ENCODE measurements at regions not wholly inside any gene's neighbourhood (a gene's known extent, or its start where the extent isn't known, plus 50 kb on each side); places are given as distances from the start of the nearest gene placed in this dataset.

- H3K27ac ChIP-seq, result no peak overlapping the region
- 16 to 83% (median 57%) methylated on average over 1 to 5 of the region's 5 CpGs for WGBS, 10 experiments
- H3K4me3 ChIP-seq, result no peak overlapping the region
- peaks cover 0 to 7% of the 10 kb centered on the region in 2 donors for H3K4me1 ChIP-seq (replicated peaks in 1 of 2)
- ATAC-seq (replicated peaks in 6 of 8), result peak in 3 of 8 experiments; percentile 40 to 71 (median 44)
- in situ Hi-C loops (cut with MboI; ENCODE audit: low pct_unique_long_range_greater_than_20kb in 2 of 9, low sequenced_read_pairs in 9 of 9, unreplicated experiment in 9 of 9), result no loop called here
These were observed 516.7 kb downstream of the NPHP4 start for GRCh38 chr1:5475572-5475971.

DNA sequence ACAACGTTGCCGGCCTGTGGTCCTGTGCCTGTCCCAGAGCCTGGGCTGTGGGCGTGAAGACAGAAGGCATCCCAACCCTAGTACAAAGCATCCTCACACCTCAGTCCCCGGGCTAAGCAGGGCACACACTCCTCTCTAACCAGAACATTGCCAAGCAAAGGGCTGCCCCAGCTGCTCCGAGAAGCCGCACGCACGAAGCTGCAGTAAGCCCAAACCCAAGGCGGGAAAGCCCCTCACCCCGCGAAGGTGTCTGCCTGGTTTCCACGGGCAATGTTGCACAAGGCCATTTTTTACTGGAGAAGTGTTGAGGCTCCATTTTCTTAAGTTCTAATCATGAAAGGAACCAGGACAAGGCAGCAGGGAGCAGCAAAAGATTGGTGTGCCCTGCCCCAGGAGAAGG, 519.0 kb downstream of the NPHP4 start:
- WGBS, 10 experiments, result 32 to 100% (median 82%) methylated on average over 2 to 10 of the region's 12 CpGs; no CpG with 5 or more reads in 4 of the 10 experiments
- no peak for ATAC-seq (replicated peaks in 6 of 8)
- in situ Hi-C loops (cut with MboI; ENCODE audit: low pct_unique_long_range_greater_than_20kb in 2 of 9, low sequenced_read_pairs in 9 of 9, unreplicated experiment in 9 of 9), result no loop called here
- no peak overlapping the region for H3K27ac ChIP-seq
- H3K4me1 ChIP-seq (replicated peaks in 1 of 2), result peaks cover 0 to 7% of the 10 kb centered on the region in 2 donors
- no peak overlapping the region for H3K4me3 ChIP-seq

DNA sequence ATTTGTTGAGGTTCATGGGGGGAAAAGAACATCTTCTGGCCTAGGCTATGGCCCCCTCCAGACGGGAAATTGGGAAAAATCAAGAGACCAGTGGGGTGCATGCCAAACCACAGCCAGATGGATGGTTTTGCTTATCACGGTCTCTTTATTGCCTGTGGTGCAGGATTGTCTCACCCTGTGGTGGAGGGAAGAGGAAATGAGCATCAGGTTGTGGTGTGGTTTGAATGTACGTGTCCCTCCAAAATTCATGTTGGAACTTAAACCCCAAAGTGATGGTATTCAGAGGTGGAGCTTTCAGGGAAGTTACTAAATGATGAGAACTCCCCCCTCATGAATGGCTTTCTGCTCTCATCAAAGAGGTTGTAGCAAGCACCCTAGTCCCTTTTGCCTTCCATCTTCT, 525.7 kb downstream of the NPHP4 start:
- WGBS, 10 experiments, result 0 to 82% (median 69%) methylated on average over 1 to 3 of the region's 3 CpGs; no CpG with 5 or more reads in 4 of the 10 experiments

GRCh38 chr1:5465281-5465711, 526.9 kb downstream of the NPHP4 start:
- ATAC-seq (replicated peaks in 6 of 8), result no peak
- in situ Hi-C loops (cut with MboI; ENCODE audit: low pct_unique_long_range_greater_than_20kb in 2 of 9, low sequenced_read_pairs in 9 of 9, unreplicated experiment in 9 of 9), result no loop called here
- WGBS, 10 experiments, result 5 to 86% (median 40%) methylated on average over 1 to 7 of the region's 7 CpGs; no CpG with 5 or more reads in 1 of the 10 experiments
- H3K27ac ChIP-seq, result no peak overlapping the region
- no peaks in the 10 kb centered on the region for H3K4me1 ChIP-seq (replicated peaks in 1 of 2)
- H3K4me3 ChIP-seq, result no peak overlapping the region

More for the DNA sequence above, 525.7 kb downstream of the NPHP4 start:
- no peak for ATAC-seq (replicated peaks in 6 of 8)
- in situ Hi-C loops (cut with MboI; ENCODE audit: low pct_unique_long_range_greater_than_20kb in 2 of 9, low sequenced_read_pairs in 9 of 9, unreplicated experiment in 9 of 9), result no loop called here
- Histone ChIP-seq H3K4me3 (no peak overlapping the region), H3K27ac (no peak overlapping the region), H3K4me1 (replicated peaks in 1 of 2) (no peaks in the 10 kb centered on the region)

DNA sequence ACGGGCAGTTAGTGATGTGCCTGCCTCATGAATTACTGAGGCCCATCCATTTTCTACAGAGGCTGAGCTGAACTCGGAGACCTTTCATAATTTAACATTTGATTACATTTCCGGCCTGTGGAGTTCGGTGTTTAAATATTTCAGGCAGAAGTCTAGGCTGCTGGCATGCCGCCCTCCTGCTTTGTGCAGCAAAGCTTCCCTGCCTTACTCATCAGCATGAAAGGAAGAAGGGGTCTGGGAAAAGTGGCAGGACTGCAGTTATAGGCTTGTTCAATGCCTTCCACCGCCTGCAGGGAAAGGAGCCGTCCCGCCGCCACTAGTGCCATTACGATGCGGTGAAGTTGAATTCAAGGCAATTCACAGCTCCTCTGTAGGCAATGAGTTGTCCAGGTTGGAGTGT, 527.9 kb downstream of the NPHP4 start:
- in situ Hi-C loops (cut with MboI; ENCODE audit: low pct_unique_long_range_greater_than_20kb in 2 of 9, low sequenced_read_pairs in 9 of 9, unreplicated experiment in 9 of 9), result no loop called here
- Histone ChIP-seq H3K27ac (no peak overlapping the region), H3K4me3 (no peak overlapping the region), H3K4me1 (replicated peaks in 1 of 2) (no peaks in the 10 kb centered on the region)
- 8 to 82% (median 66%) methylated on average over 5 to 11 of the region's 11 CpGs; no CpG with 5 or more reads in 3 of the 10 experiments for WGBS, 10 experiments
- ATAC-seq (replicated peaks in 6 of 8), result peak in 2 of 8 experiments; percentile 15 to 41

GRCh38 chr1:5460974-5461373, 531.3 kb downstream of the NPHP4 start:
- H3K27ac ChIP-seq, result no peak overlapping the region
- WGBS, 10 experiments, result 0 to 92% (median 38%) methylated on average over 1 to 5 of the region's 5 CpGs; no CpG with 5 or more reads in 2 of the 10 experiments
- no peak overlapping the region for H3K4me3 ChIP-seq
- ATAC-seq (replicated peaks in 6 of 8), result no peak
- peaks cover 0 to 2% of the 10 kb centered on the region in 2 donors for H3K4me1 ChIP-seq (replicated peaks in 1 of 2)
- in situ Hi-C loops (cut with MboI; ENCODE audit: low pct_unique_long_range_greater_than_20kb in 2 of 9, low sequenced_read_pairs in 9 of 9, unreplicated experiment in 9 of 9), result no loop called here

DNA sequence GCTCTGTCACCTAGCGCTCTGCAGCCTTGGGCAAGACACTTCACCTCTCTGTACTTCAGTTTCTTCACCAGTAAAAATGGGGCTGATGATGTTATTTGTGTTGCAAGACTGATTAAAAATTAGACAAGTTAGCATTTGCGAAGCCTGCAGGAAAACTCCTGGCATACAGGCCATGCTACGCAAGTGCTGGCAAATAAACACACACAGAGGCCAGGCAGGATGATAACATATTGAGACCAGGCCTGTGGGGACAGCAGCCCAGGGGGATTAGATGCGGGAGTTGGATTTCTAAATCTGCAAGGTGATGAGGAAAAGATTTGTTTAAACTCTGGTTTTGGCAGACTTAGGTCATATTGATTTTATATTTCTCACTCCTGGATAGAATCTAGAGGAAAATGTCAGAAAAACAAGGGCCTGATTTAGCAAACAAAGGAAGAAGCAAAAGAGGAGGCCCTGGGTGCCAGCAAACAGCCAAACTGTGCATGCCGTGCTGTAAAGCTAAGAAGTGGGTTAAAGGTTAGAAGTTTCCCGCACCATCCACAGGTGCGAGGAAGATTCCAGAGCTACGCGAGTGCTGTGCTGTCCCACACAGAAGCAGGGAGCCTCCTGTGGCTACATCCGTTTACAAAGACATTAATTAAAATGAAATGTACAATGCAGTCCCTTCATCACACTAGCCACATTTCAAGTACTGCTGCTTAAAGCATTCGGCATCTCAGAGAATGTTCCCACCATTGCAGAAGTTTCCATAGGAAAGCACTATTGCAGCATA, 532.2 kb downstream of the NPHP4 start:
- peaks cover 7 to 11% of the 10 kb centered on the region in 2 donors for H3K4me1 ChIP-seq (replicated peaks in 1 of 2)
- ATAC-seq (replicated peaks in 6 of 8), result no peak
- in situ Hi-C loops (cut with MboI; ENCODE audit: low pct_unique_long_range_greater_than_20kb in 2 of 9, low sequenced_read_pairs in 9 of 9, unreplicated experiment in 9 of 9), result no loop called here
- H3K4me3 ChIP-seq, result no peak overlapping the region
- 0 to 79% (median 71%) methylated on average over 1 to 11 of the region's 11 CpGs; no CpG with 5 or more reads in 1 of the 10 experiments for WGBS, 10 experiments
- H3K27ac ChIP-seq, result no peak overlapping the region

GRCh38 chr1:5458248-5458647, 534.0 kb downstream of the NPHP4 start:
- 25 to 95% (median 61%) methylated on average over 2 to 5 of the region's 5 CpGs; no CpG with 5 or more reads in 2 of the 10 experiments for WGBS, 10 experiments
- ATAC-seq (replicated peaks in 6 of 8), result no peak
- Histone ChIP-seq H3K4me3 (no peak overlapping the region), H3K27ac (no peak overlapping the region), H3K4me1 (replicated peaks in 1 of 2) (peaks cover 7 to 13% of the 10 kb centered on the region in 2 donors)
- in situ Hi-C loops (cut with MboI; ENCODE audit: low pct_unique_long_range_greater_than_20kb in 2 of 9, low sequenced_read_pairs in 9 of 9, unreplicated experiment in 9 of 9), result no loop called here

DNA sequence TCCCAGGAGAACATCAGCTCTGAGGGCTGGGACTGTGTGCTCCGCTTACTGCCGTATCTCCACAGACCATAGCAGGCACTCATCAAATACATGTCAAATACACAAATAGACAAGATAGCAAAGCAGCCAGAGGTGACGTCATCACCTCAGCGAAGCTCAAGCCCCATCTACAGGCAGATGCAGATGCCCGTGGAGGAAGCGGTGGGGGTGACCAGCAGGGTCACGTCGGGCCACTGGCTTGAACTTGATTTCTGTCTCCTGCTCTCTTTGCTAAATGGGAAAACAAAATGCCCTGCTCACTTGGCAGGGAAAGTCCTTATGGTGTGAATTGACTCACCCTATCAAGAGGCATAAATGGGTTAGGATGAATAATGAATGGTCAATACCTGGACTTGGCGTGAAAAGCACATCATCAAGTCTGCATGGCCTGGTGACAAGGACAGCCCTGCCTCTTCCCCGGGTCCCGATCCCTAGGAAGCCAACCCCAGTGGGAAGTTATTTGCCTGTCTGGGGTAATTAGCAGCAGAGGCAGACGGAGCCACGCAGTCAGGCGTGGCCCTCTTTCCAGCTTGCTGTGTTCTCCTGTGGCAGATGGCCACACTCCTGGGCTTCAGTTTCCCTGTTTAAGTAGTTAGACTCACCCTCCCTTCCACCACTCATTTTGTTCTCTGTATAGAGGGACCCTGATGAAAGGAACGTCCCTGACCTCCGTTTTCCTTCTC, 536.0 kb downstream of the NPHP4 start:
- H3K4me1 ChIP-seq (replicated peaks in 1 of 2), result peaks cover 7 to 19% of the 10 kb centered on the region in 2 donors
- peak in 5 of 8 experiments; percentile 38 to 93 (median 92) for ATAC-seq (replicated peaks in 6 of 8)
- no peak overlapping the region for H3K4me3 ChIP-seq
- in situ Hi-C loops (cut with MboI; ENCODE audit: low pct_unique_long_range_greater_than_20kb in 2 of 9, low sequenced_read_pairs in 9 of 9, unreplicated experiment in 9 of 9), result no loop called here
- H3K27ac ChIP-seq, result no peak overlapping the region
- 8 to 77% (median 49%) methylated on average over 1 to 11 of the region's 16 CpGs for WGBS, 10 experiments

DNA sequence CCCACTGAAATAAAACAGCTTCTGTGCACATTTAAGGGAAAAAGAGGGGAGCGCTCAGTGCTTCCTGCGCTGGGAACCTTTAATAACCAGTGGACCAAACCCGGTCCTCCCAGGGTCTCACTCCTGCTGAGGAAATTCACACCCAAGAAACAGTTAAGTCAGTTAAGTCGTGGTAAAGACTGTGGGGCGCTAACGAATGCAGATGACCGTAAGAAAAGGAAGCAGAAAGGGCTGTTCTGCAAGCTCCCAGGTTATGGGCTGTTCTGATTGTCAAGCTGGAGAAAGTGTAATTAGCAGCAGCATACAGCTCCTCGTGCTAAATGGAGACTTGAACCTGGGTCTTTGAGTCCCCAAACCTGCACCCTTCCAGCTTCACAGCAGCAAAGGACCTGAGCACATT, 536.6 kb downstream of the NPHP4 start:
- H3K4me1 ChIP-seq (replicated peaks in 1 of 2), result peaks cover 7 to 19% of the 10 kb centered on the region in 2 donors
- peak overlapping the region in 1 of 2 donors; percentile 3 for H3K27ac ChIP-seq
- in situ Hi-C loops (cut with MboI; ENCODE audit: low pct_unique_long_range_greater_than_20kb in 2 of 9, low sequenced_read_pairs in 9 of 9, unreplicated experiment in 9 of 9), result no loop called here
- H3K4me3 ChIP-seq, result no peak overlapping the region
- WGBS, 10 experiments, result 22 to 100% (median 49%) methylated on average over 2 to 7 of the region's 8 CpGs; no CpG with 5 or more reads in 1 of the 10 experiments
- ATAC-seq (replicated peaks in 6 of 8), result no peak

GRCh38 chr1:5455056-5455455, 537.2 kb downstream of the NPHP4 start:
- in situ Hi-C loops (cut with MboI; ENCODE audit: low pct_unique_long_range_greater_than_20kb in 2 of 9, low sequenced_read_pairs in 9 of 9, unreplicated experiment in 9 of 9), result no loop called here
- WGBS, 10 experiments, result 0 to 53% (median 24%) methylated on average over 2 to 9 of the region's 9 CpGs; no CpG with 5 or more reads in 1 of the 10 experiments
- Histone ChIP-seq H3K4me1 (replicated peaks in 1 of 2) (peaks cover 7 to 19% of the 10 kb centered on the region in 2 donors), H3K4me3 (no peak overlapping the region), H3K27ac (no peak overlapping the region)
- peak in 3 of 8 experiments; percentile 26 to 41 (median 40) for ATAC-seq (replicated peaks in 6 of 8)

DNA sequence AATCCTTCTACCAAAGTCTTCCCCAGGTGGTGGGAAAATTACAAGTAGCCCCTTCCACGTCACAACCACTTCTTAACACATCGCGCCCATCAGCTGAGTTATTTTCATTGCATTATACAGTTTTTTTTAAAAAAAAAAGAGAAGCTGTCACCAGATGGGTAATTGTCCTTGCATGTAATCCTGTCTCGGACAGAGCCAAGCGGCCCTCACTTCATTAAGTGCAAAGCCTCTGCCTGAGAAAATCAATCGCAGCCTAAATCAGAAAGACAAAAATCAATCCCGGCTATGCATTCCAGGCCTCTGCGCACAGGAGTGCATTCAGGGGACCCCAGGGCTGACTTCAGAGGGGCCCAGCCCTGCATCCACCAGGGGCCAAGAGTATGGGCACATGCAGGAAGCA, 538.9 kb downstream of the NPHP4 start:
- Histone ChIP-seq H3K4me1 (replicated peaks in 1 of 2) (peaks cover 7 to 19% of the 10 kb centered on the region in 2 donors), H3K4me3 (no peak overlapping the region), H3K27ac (no peak overlapping the region)
- 22 to 81% (median 62%) methylated on average over 2 to 8 of the region's 8 CpGs; no CpG with 5 or more reads in 2 of the 10 experiments for WGBS, 10 experiments
- ATAC-seq (replicated peaks in 6 of 8), result peak in 4 of 8 experiments; percentile 18 to 42 (median 30)
- in situ Hi-C loops (cut with MboI; ENCODE audit: low pct_unique_long_range_greater_than_20kb in 2 of 9, low sequenced_read_pairs in 9 of 9, unreplicated experiment in 9 of 9), result no loop called here

GRCh38 chr1:5451671-5452070, 540.6 kb downstream of the NPHP4 start:
- peaks cover 17 to 27% of the 10 kb centered on the region in 2 donors for H3K4me1 ChIP-seq (replicated peaks in 1 of 2)
- WGBS, 10 experiments, result 0 to 75% (median 56%) methylated on average over 1 to 11 of the region's 11 CpGs; no CpG with 5 or more reads in 3 of the 10 experiments
- in situ Hi-C loops (cut with MboI; ENCODE audit: low pct_unique_long_range_greater_than_20kb in 2 of 9, low sequenced_read_pairs in 9 of 9, unreplicated experiment in 9 of 9), result no loop called here
- H3K27ac ChIP-seq, result no peak overlapping the region
- ATAC-seq (replicated peaks in 6 of 8), result no peak
- H3K4me3 ChIP-seq, result no peak overlapping the region
